ENCODE measurements at regions not wholly inside any gene's neighbourhood (a gene's known extent, or its start where the extent isn't known, plus 50 kb on each side); places are given as distances from the start of the nearest gene placed in this dataset.

DNA sequence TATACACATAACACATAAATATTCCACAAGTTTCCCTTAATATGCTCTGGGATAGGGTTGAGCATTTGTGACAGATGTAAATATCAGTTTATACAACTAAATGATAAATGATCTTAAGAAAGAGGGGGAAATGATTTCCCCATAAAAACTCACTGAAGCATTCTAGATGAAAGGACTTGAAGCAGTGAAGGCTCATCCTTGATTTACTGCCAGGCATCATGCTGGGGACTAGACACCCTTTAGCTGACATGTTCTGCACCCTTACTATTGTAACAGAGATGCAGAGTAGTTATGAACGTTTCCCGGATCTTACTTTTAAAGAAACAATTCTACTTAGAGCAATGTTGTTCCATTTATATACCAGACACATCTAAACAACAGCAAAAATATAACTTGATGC lies 235.8 kb downstream of the PTGER3 start:
- Histone ChIP-seq H3K79me2 (ENCODE audit: insufficient read depth, low read length) (no peaks in the 10 kb centered on the region), H3K4me2 (ENCODE audit: low read depth, low read length) (no peak overlapping the region), H4K20me1 (ENCODE audit: insufficient read depth, low read length) (no peaks in the 10 kb centered on the region), H3K36me3 (replicated peaks in 1 of 2; ENCODE audit: control insufficient read depth in 1 of 2, insufficient read depth in 2 of 2, low read length in 2 of 2) (no peaks in the 10 kb centered on the region), H3K9ac (ENCODE audit: insufficient read depth, low read depth, low read length) (no peak overlapping the region), H3K9me3 (ENCODE audit: low read length) (no peaks in the 10 kb centered on the region), H3K27ac (ENCODE audit: extremely low read length, insufficient read depth, low read length) (no peak overlapping the region), H3K4me1 (ENCODE audit: insufficient read depth, low read length) (no peaks in the 10 kb centered on the region), H3K27me3 (ENCODE audit: control insufficient read depth in 1 of 2, insufficient read depth in 2 of 2, low read length in 2 of 2) (no peaks in the 10 kb centered on the region), H3K4me3 (replicated peaks in 1 of 3; ENCODE audit: insufficient read depth in 1 of 3, low read depth in 2 of 3, low read length in 3 of 3) (no peak overlapping the region), H2AFZ (ENCODE audit: low read length) (no peak overlapping the region)
- intact Hi-C loops (cut with micrococcal nuclease; ENCODE audit: unreplicated experiment) (no loop called here), in situ Hi-C loops (cut with HindIII; ENCODE audit: extremely low pct_ligation_motif_present, low pct_unique_long_range_greater_than_20kb) (no loop called here)
- FAIRE-seq (no peak), ATAC-seq (no peak), DNase-seq (ENCODE audit: low spot score) (no peak)
- CTCF ChIA-PET (ENCODE audit: low intra/inter-chr PET ratio, low total read pairs), result no interaction called here
- POLR2A ChIA-PET, result no interaction called here
- 0% methylated on average over 2 of the region's 2 CpGs for WGBS (ENCODE audit: low lambda C conversion rate)
- BruUV-seq (replicated peaks), result no TSS peak
- TF ChIP-seq ZSCAN31 (CRISPR knock-in tag; IDR thresholded peaks at IDR 0.05; ENCODE audit: low read depth) (no peak), ADNP (CRISPR knock-in tag; IDR thresholded peaks at IDR 0.05) (no peak), ZZZ3 (CRISPR knock-in tag; IDR thresholded peaks at IDR 0.05; ENCODE audit: borderline replicate concordance) (no peak), EEA1 (CRISPR knock-in tag; IDR thresholded peaks at IDR 0.05; ENCODE audit: borderline replicate concordance) (no peak), ZNF496 (CRISPR knock-in tag; IDR thresholded peaks at IDR 0.05; ENCODE audit: insufficient replicate concordance) (no peak), ZNF816 (CRISPR knock-in tag; IDR thresholded peaks at IDR 0.05; ENCODE audit: borderline replicate concordance) (no peak), ZNF34 (CRISPR knock-in tag; IDR thresholded peaks at IDR 0.05; ENCODE audit: borderline replicate concordance) (no peak), ZNF234 (CRISPR knock-in tag; conservative IDR thresholded peaks at IDR 0.05) (no peak), NFKBIZ (CRISPR knock-in tag; IDR thresholded peaks at IDR 0.05) (no peak), LBX2 (CRISPR knock-in tag; IDR thresholded peaks at IDR 0.05; ENCODE audit: borderline replicate concordance) (no peak), ARID2 (CRISPR knock-in tag; IDR thresholded peaks at IDR 0.05; ENCODE audit: borderline replicate concordance) (no peak), MNT (IDR thresholded peaks at IDR 0.05) (no peak), PAXIP1 (CRISPR knock-in tag; conservative IDR thresholded peaks at IDR 0.05) (no peak), ZNF350 (CRISPR knock-in tag; IDR thresholded peaks at IDR 0.05; ENCODE audit: borderline replicate concordance, low read depth) (no peak), ZNF644 (CRISPR knock-in tag; IDR thresholded peaks at IDR 0.05; ENCODE audit: low read depth) (no peak), ZBTB20 (CRISPR knock-in tag; IDR thresholded peaks at IDR 0.05; ENCODE audit: borderline replicate concordance, low read depth) (no peak), POLR2AphosphoS2 (IDR thresholded peaks at IDR 0.05; ENCODE audit: low read depth, low read length) (no peak)
- TF ChIP-seq, protein P1, sequence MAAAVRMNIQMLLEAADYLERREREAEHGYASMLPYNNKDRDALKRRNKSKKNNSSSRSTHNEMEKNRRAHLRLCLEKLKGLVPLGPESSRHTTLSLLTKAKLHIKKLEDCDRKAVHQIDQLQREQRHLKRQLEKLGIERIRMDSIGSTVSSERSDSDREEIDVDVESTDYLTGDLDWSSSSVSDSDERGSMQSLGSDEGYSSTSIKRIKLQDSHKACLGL (CRISPR knock-in tag; IDR thresholded peaks at IDR 0.05), result no peak
